HepG2 (cell line): ENCODE measurements at regions not wholly inside any gene's neighbourhood (a gene's known extent, or its start where the extent isn't known, plus 50 kb on each side); places are given as distances from the start of the nearest gene placed in this dataset.

ENCODE experiments used
- ZNF12 ChIP-seq: sonication (generic); formaldehyde crosslinking; IDR thresholded peaks from 2 replicates; pipeline ENCODE4 v1.5.0; 2020; ENCODE audit warnings: missing genetic modification reagents
- ZNF281 ChIP-seq: sonication (generic); formaldehyde crosslinking; IDR thresholded peaks from 2 replicates; pipeline ENCODE4 v1.4.0; 2020; ENCODE audit warnings: missing genetic modification reagents, borderline replicate concordance

GRCh38 chr4:8779490-8779932 lies 92.1 kb downstream of the HMX1 start:
- TF ChIP-seq ZNF281 (CRISPR knock-in tag) = no peak
- TF ChIP-seq ZNF12 = no peak
